WTC11 (cell line): ENCODE measurements at regions not wholly inside any gene's neighbourhood (a gene's known extent, or its start where the extent isn't known, plus 50 kb on each side); places are given as distances from the start of the nearest gene placed in this dataset.

Source experiments
- CREB1 ChIP-seq: sonication (generic); formaldehyde crosslinking; IDR thresholded peaks from 2 replicates; pipeline ENCODE4 v1.8.0; 2023; ENCODE audit warnings: mild to moderate bottlenecking, missing genetic modification reagents
- HMGA2 ChIP-seq: fragments of 250-450 bp; sonication (Bioruptor Pico); IDR thresholded peaks from 2 replicates; pipeline ENCODE4 v1.4.0; 2021; ENCODE audit warnings: mild to moderate bottlenecking, moderate library complexity
- JUN ChIP-seq: sonication (generic); formaldehyde crosslinking; IDR thresholded peaks from 2 replicates; pipeline ENCODE4 v1.8.0; 2023; ENCODE audit warnings: mild to moderate bottlenecking, missing genetic modification reagents
- NR3C1 ChIP-seq: sonication (generic); formaldehyde crosslinking; conservative IDR thresholded peaks from 2 replicates; pipeline ENCODE4 v1.8.1; 2023; ENCODE audit warnings: low read depth, mild to moderate bottlenecking, missing genetic modification reagents
- SP1 ChIP-seq: sonication (generic); formaldehyde crosslinking; conservative IDR thresholded peaks from 2 replicates; pipeline ENCODE4 v1.8.1; 2022; ENCODE audit warnings: missing genetic modification reagents
- TCF7 ChIP-seq: sonication (generic); formaldehyde crosslinking; IDR thresholded peaks from 2 replicates; pipeline ENCODE4 v1.8.0; 2022; ENCODE audit warnings: mild to moderate bottlenecking, low read depth, missing genetic modification reagents, moderate library complexity
- ZNF263 ChIP-seq: sonication (generic); formaldehyde crosslinking; IDR thresholded peaks from 2 replicates; pipeline ENCODE4 v1.8.1; 2022; ENCODE audit warnings: low read depth, mild to moderate bottlenecking, moderate library complexity, missing genetic modification reagents
- TF ChIP-seq, protein P1 (sequence below): fragments of 200-600 bp; IDR thresholded peaks from 2 replicates; pipeline ENCODE4 v1.8.0; 2022; ENCODE audit warnings: antibody characterized with exemption
- TF ChIP-seq, protein P2 (sequence below): sonication (generic); formaldehyde crosslinking; IDR thresholded peaks from 2 replicates; pipeline ENCODE4 v1.8.1; 2023; ENCODE audit warnings: mild to moderate bottlenecking, missing genetic modification reagents
- TF ChIP-seq, protein P3 (sequence below): sonication (generic); formaldehyde crosslinking; IDR thresholded peaks from 2 replicates; pipeline ENCODE4 v1.8.0; 2022; ENCODE audit warnings: mild to moderate bottlenecking, missing genetic modification reagents

DNA sequence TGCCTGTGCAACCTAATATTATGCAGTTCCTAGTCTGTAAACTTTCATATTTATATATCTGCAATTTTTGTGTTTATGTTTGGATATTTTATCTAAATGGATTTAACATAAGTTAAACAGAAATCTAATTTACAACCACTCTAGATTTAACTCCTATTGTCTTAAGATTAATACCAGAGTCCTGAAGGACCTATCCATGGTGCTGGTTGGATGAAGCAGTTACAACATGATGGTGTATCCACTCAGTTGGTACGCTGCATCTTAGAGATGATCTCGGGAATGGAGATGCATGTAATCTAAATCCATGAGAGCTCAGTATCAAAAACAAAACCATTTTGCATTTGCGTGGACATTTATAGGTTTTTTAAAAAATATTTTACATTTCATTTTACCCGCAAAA, 745.9 kb upstream of the SLC8A1 start:
- no peak for TF ChIP-seq CREB1
- TF ChIP-seq, protein P1, sequence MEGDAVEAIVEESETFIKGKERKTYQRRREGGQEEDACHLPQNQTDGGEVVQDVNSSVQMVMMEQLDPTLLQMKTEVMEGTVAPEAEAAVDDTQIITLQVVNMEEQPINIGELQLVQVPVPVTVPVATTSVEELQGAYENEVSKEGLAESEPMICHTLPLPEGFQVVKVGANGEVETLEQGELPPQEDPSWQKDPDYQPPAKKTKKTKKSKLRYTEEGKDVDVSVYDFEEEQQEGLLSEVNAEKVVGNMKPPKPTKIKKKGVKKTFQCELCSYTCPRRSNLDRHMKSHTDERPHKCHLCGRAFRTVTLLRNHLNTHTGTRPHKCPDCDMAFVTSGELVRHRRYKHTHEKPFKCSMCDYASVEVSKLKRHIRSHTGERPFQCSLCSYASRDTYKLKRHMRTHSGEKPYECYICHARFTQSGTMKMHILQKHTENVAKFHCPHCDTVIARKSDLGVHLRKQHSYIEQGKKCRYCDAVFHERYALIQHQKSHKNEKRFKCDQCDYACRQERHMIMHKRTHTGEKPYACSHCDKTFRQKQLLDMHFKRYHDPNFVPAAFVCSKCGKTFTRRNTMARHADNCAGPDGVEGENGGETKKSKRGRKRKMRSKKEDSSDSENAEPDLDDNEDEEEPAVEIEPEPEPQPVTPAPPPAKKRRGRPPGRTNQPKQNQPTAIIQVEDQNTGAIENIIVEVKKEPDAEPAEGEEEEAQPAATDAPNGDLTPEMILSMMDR, result no peak
- TF ChIP-seq SP1 (CRISPR knock-in tag), result no peak
- TF ChIP-seq TCF7 (CRISPR knock-in tag), result no peak
- no peak for TF ChIP-seq HMGA2 (CRISPR knock-in tag)
- no peak for TF ChIP-seq NR3C1 (CRISPR knock-in tag)
- TF ChIP-seq, protein P2, sequence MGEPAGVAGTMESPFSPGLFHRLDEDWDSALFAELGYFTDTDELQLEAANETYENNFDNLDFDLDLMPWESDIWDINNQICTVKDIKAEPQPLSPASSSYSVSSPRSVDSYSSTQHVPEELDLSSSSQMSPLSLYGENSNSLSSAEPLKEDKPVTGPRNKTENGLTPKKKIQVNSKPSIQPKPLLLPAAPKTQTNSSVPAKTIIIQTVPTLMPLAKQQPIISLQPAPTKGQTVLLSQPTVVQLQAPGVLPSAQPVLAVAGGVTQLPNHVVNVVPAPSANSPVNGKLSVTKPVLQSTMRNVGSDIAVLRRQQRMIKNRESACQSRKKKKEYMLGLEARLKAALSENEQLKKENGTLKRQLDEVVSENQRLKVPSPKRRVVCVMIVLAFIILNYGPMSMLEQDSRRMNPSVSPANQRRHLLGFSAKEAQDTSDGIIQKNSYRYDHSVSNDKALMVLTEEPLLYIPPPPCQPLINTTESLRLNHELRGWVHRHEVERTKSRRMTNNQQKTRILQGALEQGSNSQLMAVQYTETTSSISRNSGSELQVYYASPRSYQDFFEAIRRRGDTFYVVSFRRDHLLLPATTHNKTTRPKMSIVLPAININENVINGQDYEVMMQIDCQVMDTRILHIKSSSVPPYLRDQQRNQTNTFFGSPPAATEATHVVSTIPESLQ (CRISPR knock-in tag), result no peak
- TF ChIP-seq, protein P3, sequence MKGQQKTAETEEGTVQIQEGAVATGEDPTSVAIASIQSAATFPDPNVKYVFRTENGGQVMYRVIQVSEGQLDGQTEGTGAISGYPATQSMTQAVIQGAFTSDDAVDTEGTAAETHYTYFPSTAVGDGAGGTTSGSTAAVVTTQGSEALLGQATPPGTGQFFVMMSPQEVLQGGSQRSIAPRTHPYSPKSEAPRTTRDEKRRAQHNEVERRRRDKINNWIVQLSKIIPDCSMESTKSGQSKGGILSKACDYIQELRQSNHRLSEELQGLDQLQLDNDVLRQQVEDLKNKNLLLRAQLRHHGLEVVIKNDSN (CRISPR knock-in tag), result no peak
- no peak for TF ChIP-seq ZNF263 (CRISPR knock-in tag)
- no peak for TF ChIP-seq JUN (CRISPR knock-in tag)
